ENCODE measurements at regions not wholly inside any gene's neighbourhood (a gene's known extent, or its start where the extent isn't known, plus 50 kb on each side); places are given as distances from the start of the nearest gene placed in this dataset.

- TF ChIP-seq POLR2AphosphoS5 (IDR thresholded peaks at IDR 0.05; ENCODE audit: low read depth, low read length) (no peak), TAF1 (IDR thresholded peaks at IDR 0.05; ENCODE audit: low read depth, low read length) (no peak), POLR2A (IDR thresholded peaks at IDR 0.05; ENCODE audit: low read depth, low read length) (no peak)
Observed at GRCh38 chr11:109526931-109527330, 104.9 kb downstream of the C11orf87 start.
